ENCODE measurements at regions not wholly inside any gene's neighbourhood (a gene's known extent, or its start where the extent isn't known, plus 50 kb on each side); places are given as distances from the start of the nearest gene placed in this dataset.

DNA sequence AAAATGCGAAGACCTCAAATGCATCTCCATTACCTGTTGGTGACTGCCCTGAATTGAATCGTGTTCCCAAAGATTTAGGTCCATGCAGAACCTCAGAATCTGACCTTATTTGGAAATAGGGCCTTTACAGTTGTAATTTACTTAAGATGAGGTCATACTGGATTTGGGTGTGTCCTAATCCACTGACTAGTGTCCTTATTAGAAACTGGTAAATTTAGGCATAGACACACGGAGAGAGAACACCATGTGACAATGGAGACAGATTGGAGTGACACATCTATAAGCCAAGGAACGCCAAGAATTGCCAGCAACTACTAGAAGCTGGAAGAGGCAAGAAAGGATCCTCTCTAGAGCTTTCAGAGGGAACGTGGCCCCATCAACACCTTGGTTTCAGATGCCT is 203.1 kb downstream of the SMAD2 start:
- BruUV-seq (replicated peaks) = no TSS peak
- ChIA-PET CTCF (no interaction called here), POLR2A (interaction anchor here (0.6 kb wide), 1 partner anchor 15 kb away, joined by 3 read pairs; no protein-coding TSS in a partner anchor)
- intact Hi-C loops (cut with micrococcal nuclease; ENCODE audit: unreplicated experiment) = no loop called here
- Histone ChIP-seq H3K4me1 (ENCODE audit: control insufficient read depth, insufficient read depth, low read length) (no peaks in the 10 kb centered on the region), H3K9me3 (ENCODE audit: control insufficient read depth, insufficient read depth, low read depth, low read length) (no peaks in the 10 kb centered on the region), H3K36me3 (ENCODE audit: control insufficient read depth, insufficient read depth, low read length) (no peaks in the 10 kb centered on the region), H3K4me3 (ENCODE audit: low read depth in 2 of 2, low read length in 2 of 2) (no peak overlapping the region), H3K27me3 (ENCODE audit: control insufficient read depth, insufficient read depth, low read length) (no peaks in the 10 kb centered on the region), H3K27ac (ENCODE audit: low read length) (no peak overlapping the region)
- in situ Hi-C loops (cut with HindIII; ENCODE audit: low pct_unique_long_range_greater_than_20kb, low sequenced_read_pairs) = no loop called here
- TF ChIP-seq, protein P1, sequence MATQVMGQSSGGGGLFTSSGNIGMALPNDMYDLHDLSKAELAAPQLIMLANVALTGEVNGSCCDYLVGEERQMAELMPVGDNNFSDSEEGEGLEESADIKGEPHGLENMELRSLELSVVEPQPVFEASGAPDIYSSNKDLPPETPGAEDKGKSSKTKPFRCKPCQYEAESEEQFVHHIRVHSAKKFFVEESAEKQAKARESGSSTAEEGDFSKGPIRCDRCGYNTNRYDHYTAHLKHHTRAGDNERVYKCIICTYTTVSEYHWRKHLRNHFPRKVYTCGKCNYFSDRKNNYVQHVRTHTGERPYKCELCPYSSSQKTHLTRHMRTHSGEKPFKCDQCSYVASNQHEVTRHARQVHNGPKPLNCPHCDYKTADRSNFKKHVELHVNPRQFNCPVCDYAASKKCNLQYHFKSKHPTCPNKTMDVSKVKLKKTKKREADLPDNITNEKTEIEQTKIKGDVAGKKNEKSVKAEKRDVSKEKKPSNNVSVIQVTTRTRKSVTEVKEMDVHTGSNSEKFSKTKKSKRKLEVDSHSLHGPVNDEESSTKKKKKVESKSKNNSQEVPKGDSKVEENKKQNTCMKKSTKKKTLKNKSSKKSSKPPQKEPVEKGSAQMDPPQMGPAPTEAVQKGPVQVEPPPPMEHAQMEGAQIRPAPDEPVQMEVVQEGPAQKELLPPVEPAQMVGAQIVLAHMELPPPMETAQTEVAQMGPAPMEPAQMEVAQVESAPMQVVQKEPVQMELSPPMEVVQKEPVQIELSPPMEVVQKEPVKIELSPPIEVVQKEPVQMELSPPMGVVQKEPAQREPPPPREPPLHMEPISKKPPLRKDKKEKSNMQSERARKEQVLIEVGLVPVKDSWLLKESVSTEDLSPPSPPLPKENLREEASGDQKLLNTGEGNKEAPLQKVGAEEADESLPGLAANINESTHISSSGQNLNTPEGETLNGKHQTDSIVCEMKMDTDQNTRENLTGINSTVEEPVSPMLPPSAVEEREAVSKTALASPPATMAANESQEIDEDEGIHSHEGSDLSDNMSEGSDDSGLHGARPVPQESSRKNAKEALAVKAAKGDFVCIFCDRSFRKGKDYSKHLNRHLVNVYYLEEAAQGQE (IDR thresholded peaks at IDR 0.05; ENCODE audit: insufficient read depth in 1 of 2, low read depth in 2 of 2, low read length in 1 of 2) = no peak
- no peak for TF ChIP-seq POLR2AphosphoS5 (IDR thresholded peaks at IDR 0.05; ENCODE audit: low read depth, low read length)
- TF ChIP-seq, protein P2, sequence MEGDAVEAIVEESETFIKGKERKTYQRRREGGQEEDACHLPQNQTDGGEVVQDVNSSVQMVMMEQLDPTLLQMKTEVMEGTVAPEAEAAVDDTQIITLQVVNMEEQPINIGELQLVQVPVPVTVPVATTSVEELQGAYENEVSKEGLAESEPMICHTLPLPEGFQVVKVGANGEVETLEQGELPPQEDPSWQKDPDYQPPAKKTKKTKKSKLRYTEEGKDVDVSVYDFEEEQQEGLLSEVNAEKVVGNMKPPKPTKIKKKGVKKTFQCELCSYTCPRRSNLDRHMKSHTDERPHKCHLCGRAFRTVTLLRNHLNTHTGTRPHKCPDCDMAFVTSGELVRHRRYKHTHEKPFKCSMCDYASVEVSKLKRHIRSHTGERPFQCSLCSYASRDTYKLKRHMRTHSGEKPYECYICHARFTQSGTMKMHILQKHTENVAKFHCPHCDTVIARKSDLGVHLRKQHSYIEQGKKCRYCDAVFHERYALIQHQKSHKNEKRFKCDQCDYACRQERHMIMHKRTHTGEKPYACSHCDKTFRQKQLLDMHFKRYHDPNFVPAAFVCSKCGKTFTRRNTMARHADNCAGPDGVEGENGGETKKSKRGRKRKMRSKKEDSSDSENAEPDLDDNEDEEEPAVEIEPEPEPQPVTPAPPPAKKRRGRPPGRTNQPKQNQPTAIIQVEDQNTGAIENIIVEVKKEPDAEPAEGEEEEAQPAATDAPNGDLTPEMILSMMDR (IDR thresholded peaks at IDR 0.05) = no peak
- no peak for TF ChIP-seq TCF7L2 (IDR thresholded peaks at IDR 0.05; ENCODE audit: low read depth, low read length)
- no peak for TF ChIP-seq SIN3A (IDR thresholded peaks at IDR 0.05; ENCODE audit: borderline replicate concordance, insufficient read depth, low read depth, low read length)
- ATAC-seq = no peak
- no peak for DNase-seq (ENCODE audit: low read depth, low spot score)

DNA sequence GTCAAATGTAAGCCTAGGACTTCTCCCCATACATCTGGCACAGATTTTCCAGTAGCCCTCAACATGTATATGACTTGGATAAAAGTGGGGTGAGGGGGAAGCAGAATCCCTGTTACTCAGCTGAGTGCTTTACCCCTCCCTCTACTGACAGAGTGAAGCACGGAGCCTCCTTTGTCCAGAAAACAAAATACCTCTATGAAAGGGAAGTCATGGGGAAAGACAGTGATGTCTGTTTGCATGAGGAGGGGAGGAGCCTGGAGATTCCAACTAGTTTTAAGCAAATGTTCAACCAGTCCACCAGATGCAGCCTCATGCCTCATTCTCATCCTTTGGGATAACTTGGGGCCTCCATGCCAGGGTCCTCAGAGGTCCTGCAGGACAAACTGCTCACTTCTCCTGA is 203.9 kb downstream of the SMAD2 start:
- in situ Hi-C loops (cut with HindIII; ENCODE audit: low pct_unique_long_range_greater_than_20kb, low sequenced_read_pairs) (no loop called here), intact Hi-C loops (cut with micrococcal nuclease; ENCODE audit: unreplicated experiment) (no loop called here)
- DNase-seq (ENCODE audit: low read depth, low spot score) (no peak), ATAC-seq (no peak)
- Histone ChIP-seq H3K27ac (ENCODE audit: low read length) (no peak overlapping the region), H3K36me3 (ENCODE audit: control insufficient read depth, insufficient read depth, low read length) (no peaks in the 10 kb centered on the region), H3K4me1 (ENCODE audit: control insufficient read depth, insufficient read depth, low read length) (no peaks in the 10 kb centered on the region), H3K4me3 (ENCODE audit: low read depth in 2 of 2, low read length in 2 of 2) (no peak overlapping the region), H3K27me3 (ENCODE audit: control insufficient read depth, insufficient read depth, low read length) (no peaks in the 10 kb centered on the region), H3K9me3 (ENCODE audit: control insufficient read depth, insufficient read depth, low read depth, low read length) (no peaks in the 10 kb centered on the region)
- TF ChIP-seq POLR2AphosphoS5 (IDR thresholded peaks at IDR 0.05; ENCODE audit: low read depth, low read length) (no peak), SIN3A (IDR thresholded peaks at IDR 0.05; ENCODE audit: borderline replicate concordance, insufficient read depth, low read depth, low read length) (no peak), TCF7L2 (IDR thresholded peaks at IDR 0.05; ENCODE audit: low read depth, low read length) (no peak)
- TF ChIP-seq, protein P2 (IDR thresholded peaks at IDR 0.05) = no peak
- TF ChIP-seq, protein P1 (IDR thresholded peaks at IDR 0.05; ENCODE audit: insufficient read depth in 1 of 2, low read depth in 2 of 2, low read length in 1 of 2) = no peak
- ChIA-PET POLR2A (no interaction called here), CTCF (no interaction called here)
- BruUV-seq (replicated peaks) = no TSS peak

Measured in Panc1 (cell line).